ENCODE measurements at regions not wholly inside any gene's neighbourhood (a gene's known extent, or its start where the extent isn't known, plus 50 kb on each side); places are given as distances from the start of the nearest gene placed in this dataset.

DNA sequence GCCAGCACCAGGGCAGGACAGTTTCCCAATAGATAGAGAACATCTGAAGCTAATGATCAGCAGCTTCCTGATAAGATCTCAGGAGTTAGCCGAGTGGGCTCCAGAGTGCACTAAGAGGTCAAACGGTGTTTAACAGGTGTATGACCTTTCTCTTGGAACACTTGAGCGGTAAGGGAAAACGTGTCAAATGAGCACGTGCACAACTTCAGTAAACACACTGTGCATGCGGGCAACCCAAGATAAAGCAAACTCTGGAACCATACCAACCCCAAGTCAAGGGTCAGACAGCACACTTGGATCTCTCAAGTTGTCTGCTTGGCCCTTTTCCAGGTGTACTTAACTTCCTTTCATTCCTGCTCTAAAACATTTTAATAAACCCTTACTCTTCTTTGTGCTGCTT, 1941.5 kb upstream of the PCDH10 start:
- H3K27me3 ChIP-seq (ENCODE audit: control insufficient read depth, insufficient read depth, low read length): no peaks in the 10 kb centered on the region
- no peaks in the 10 kb centered on the region for H3K36me3 ChIP-seq (ENCODE audit: control insufficient read depth, insufficient read depth, low read length)
- H3K4me3 ChIP-seq (ENCODE audit: low read depth, low read length): no peak overlapping the region
- no peaks in the 10 kb centered on the region for H3K9me3 ChIP-seq (ENCODE audit: control insufficient read depth, insufficient read depth, low read length)
- no peaks in the 10 kb centered on the region for H3K4me1 ChIP-seq (ENCODE audit: control insufficient read depth, insufficient read depth, low read length)
- 90% methylated on average over 6 of the region's 6 CpGs for WGBS (ENCODE audit: insufficient coverage)
- no peak overlapping the region for H3K27ac ChIP-seq (ENCODE audit: low read depth, low read length)
- DNase-seq (ENCODE audit: low read depth in 4 of 6, low spot score in 6 of 6): no peak

- Histone ChIP-seq H3K27me3 (ENCODE audit: control insufficient read depth, insufficient read depth, low read length) (no peaks in the 10 kb centered on the region), H3K36me3 (ENCODE audit: control insufficient read depth, insufficient read depth, low read length) (no peaks in the 10 kb centered on the region), H3K4me3 (ENCODE audit: low read depth, low read length) (no peak overlapping the region), H3K27ac (ENCODE audit: low read depth, low read length) (no peak overlapping the region), H3K4me1 (ENCODE audit: control insufficient read depth, insufficient read depth, low read length) (no peaks in the 10 kb centered on the region), H3K9me3 (ENCODE audit: control insufficient read depth, insufficient read depth, low read length) (peaks cover 2% of the 10 kb centered on the region)
- DNase-seq (ENCODE audit: low read depth in 4 of 6, low spot score in 6 of 6): no peak
- WGBS (ENCODE audit: insufficient coverage): no CpG with 5 or more reads among the region's 1 CpG
These were observed 1900.8 kb upstream of the PCDH10 start for GRCh38 chr4:131248314-131248713.

DNA sequence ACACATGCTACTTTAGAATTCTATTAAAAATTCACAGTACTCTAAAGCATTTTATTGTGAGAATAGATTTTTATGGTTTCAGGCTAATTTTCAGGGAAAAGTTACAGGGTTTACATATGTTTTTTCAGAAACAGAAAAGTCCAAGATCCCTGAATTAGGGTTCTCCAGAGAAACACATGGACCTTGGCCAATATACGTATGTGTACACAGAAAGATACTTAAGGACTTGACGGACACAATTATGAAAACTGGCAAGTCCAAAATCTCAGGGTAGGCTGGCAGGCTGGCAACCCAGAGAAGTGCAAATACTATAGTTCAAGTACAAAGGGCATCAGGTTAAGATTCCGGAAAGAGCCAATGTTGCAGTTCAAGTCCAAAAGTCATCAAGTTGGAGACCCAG, 1897.8 kb upstream of the PCDH10 start:
- Histone ChIP-seq H3K9me3 (ENCODE audit: control insufficient read depth, insufficient read depth, low read length) (peaks cover 2% of the 10 kb centered on the region), H3K27me3 (ENCODE audit: control insufficient read depth, insufficient read depth, low read length) (no peaks in the 10 kb centered on the region), H3K27ac (ENCODE audit: low read depth, low read length) (no peak overlapping the region), H3K4me3 (ENCODE audit: low read depth, low read length) (no peak overlapping the region), H3K36me3 (ENCODE audit: control insufficient read depth, insufficient read depth, low read length) (no peaks in the 10 kb centered on the region), H3K4me1 (ENCODE audit: control insufficient read depth, insufficient read depth, low read length) (no peaks in the 10 kb centered on the region)
- WGBS (ENCODE audit: insufficient coverage): 89% methylated on average over 2 of the region's 3 CpGs
- no peak for DNase-seq (ENCODE audit: low read depth in 4 of 6, low spot score in 6 of 6)

DNA sequence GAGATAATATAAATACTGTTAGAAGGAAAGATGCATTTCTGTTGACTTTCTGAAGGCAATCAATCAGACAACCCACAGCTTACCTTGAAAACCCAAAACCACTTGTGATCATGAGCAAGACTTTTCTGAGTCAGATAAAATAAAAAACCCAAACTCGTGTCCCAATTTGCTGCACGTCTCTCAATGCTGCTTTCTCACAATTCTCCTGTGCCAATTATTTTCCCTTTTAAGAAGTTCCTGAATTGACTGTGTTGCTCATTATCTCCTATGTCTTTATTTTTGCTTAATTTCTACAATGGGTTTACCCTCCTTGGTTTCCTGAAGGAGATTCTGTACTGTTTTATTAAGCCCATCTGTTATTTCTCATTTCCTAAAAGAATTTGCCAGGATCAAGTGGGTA, 1891.9 kb upstream of the PCDH10 start:
- Histone ChIP-seq H3K36me3 (ENCODE audit: control insufficient read depth, insufficient read depth, low read length) (no peaks in the 10 kb centered on the region), H3K27ac (ENCODE audit: low read depth, low read length) (no peak overlapping the region), H3K9me3 (ENCODE audit: control insufficient read depth, insufficient read depth, low read length) (no peaks in the 10 kb centered on the region), H3K4me1 (ENCODE audit: control insufficient read depth, insufficient read depth, low read length) (no peaks in the 10 kb centered on the region), H3K27me3 (ENCODE audit: control insufficient read depth, insufficient read depth, low read length) (no peaks in the 10 kb centered on the region), H3K4me3 (ENCODE audit: low read depth, low read length) (no peak overlapping the region)
- DNase-seq (ENCODE audit: low read depth in 4 of 6, low spot score in 6 of 6): no peak
- 100% methylated on average over 2 of the region's 2 CpGs for WGBS (ENCODE audit: insufficient coverage)

- Histone ChIP-seq H3K4me1 (ENCODE audit: control insufficient read depth, insufficient read depth, low read length) (no peaks in the 10 kb centered on the region), H3K9me3 (ENCODE audit: control insufficient read depth, insufficient read depth, low read length) (no peaks in the 10 kb centered on the region), H3K27ac (ENCODE audit: low read depth, low read length) (no peak overlapping the region), H3K4me3 (ENCODE audit: low read depth, low read length) (no peak overlapping the region), H3K36me3 (ENCODE audit: control insufficient read depth, insufficient read depth, low read length) (no peaks in the 10 kb centered on the region), H3K27me3 (ENCODE audit: control insufficient read depth, insufficient read depth, low read length) (no peaks in the 10 kb centered on the region)
- DNase-seq (ENCODE audit: low read depth in 4 of 6, low spot score in 6 of 6): no peak
- WGBS (ENCODE audit: insufficient coverage): 20% methylated on average over 1 of the region's 2 CpGs
These were observed 1890.7 kb upstream of the PCDH10 start for GRCh38 chr4:131258361-131258760.

DNA sequence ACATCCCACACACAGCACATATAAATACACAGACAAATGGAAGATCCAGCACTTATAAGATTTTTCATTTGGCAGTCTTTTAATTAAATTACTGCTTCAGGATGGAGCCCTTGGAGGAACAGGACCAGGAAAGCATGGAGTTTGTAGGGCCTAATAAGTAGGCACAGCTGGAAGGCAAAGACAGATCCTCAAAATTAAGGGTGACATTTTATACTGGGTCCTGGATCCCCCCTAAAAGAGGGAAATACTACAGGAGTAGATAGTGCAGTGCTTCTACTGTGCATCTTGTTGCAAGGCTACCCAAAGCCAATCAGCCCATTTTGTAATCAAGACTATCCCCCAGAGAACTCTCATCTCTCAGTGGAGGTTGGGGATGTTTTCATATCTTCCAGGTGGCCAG, 1860.7 kb upstream of the PCDH10 start:
- H3K27ac ChIP-seq (ENCODE audit: low read depth, low read length): no peak overlapping the region
- no peak overlapping the region for H3K4me3 ChIP-seq (ENCODE audit: low read depth, low read length)
- H3K27me3 ChIP-seq (ENCODE audit: control insufficient read depth, insufficient read depth, low read length): no peaks in the 10 kb centered on the region
- no peaks in the 10 kb centered on the region for H3K36me3 ChIP-seq (ENCODE audit: control insufficient read depth, insufficient read depth, low read length)
- no peak for DNase-seq (ENCODE audit: low read depth in 4 of 6, low spot score in 6 of 6)
- peaks cover 6% of the 10 kb centered on the region for H3K9me3 ChIP-seq (ENCODE audit: control insufficient read depth, insufficient read depth, low read length)
- no peaks in the 10 kb centered on the region for H3K4me1 ChIP-seq (ENCODE audit: control insufficient read depth, insufficient read depth, low read length)

DNA sequence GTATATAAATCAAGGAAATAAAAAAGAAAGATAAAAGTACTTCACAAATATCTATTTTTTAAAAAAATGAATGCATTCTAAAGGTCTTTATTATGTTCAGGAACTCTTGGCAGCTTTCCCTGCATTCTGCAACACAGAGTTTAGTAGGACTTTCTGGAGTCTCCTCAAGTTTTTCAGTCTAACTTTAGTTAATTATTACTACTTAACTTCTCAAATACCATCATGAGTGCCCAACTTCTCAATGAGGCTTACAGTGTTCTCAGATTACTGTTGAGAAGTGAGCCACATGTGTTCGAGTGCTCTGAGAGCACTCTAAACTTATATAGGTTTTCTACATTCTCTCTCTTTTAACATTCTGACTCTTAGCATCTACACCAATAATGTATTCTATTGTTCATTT, 1852.9 kb upstream of the PCDH10 start:
- WGBS (ENCODE audit: insufficient coverage): no CpG with 5 or more reads among the region's 1 CpG
- H3K4me1 ChIP-seq (ENCODE audit: control insufficient read depth, insufficient read depth, low read length): no peaks in the 10 kb centered on the region
- H3K27me3 ChIP-seq (ENCODE audit: control insufficient read depth, insufficient read depth, low read length): no peaks in the 10 kb centered on the region
- H3K36me3 ChIP-seq (ENCODE audit: control insufficient read depth, insufficient read depth, low read length): no peaks in the 10 kb centered on the region
- H3K9me3 ChIP-seq (ENCODE audit: control insufficient read depth, insufficient read depth, low read length): no peaks in the 10 kb centered on the region
- H3K27ac ChIP-seq (ENCODE audit: low read depth, low read length): no peak overlapping the region
- no peak overlapping the region for H3K4me3 ChIP-seq (ENCODE audit: low read depth, low read length)
- DNase-seq (ENCODE audit: low read depth in 4 of 6, low spot score in 6 of 6): no peak

DNA sequence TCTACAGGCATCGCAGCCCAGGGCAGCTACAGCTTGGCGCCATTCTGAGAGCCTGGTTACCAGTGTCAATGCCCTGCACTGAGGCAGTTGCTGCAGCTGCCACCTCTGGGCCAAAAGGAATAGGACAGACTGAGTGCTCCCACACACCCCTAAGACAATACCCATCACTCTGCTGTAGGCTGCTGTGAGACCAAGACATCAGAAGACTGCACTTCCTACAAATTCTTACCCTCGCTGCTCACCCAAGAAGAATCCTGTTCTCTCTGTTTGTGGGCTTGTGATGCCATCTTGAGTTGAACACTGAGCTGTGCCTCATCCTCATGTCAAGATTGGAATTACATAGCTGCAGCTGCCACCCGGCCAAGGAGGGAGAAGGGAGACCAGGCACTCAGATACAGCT, 1847.0 kb upstream of the PCDH10 start:
- WGBS (ENCODE audit: insufficient coverage): 92% methylated on average over 4 of the region's 4 CpGs
- peak in 2 of 6 donors; percentile 1 to 8 for DNase-seq (ENCODE audit: low read depth in 4 of 6, low spot score in 6 of 6)

GRCh38 chr4:131304686-131305085, 1844.4 kb upstream of the PCDH10 start:
- WGBS (ENCODE audit: insufficient coverage): no CpG with 5 or more reads among the region's 2 CpGs

More for the DNA sequence above, 1847.0 kb upstream of the PCDH10 start:
- Histone ChIP-seq H3K4me3 (ENCODE audit: low read depth, low read length) (no peak overlapping the region), H3K27ac (ENCODE audit: low read depth, low read length) (no peak overlapping the region), H3K4me1 (ENCODE audit: control insufficient read depth, insufficient read depth, low read length) (no peaks in the 10 kb centered on the region), H3K9me3 (ENCODE audit: control insufficient read depth, insufficient read depth, low read length) (no peaks in the 10 kb centered on the region), H3K27me3 (ENCODE audit: control insufficient read depth, insufficient read depth, low read length) (no peaks in the 10 kb centered on the region), H3K36me3 (ENCODE audit: control insufficient read depth, insufficient read depth, low read length) (no peaks in the 10 kb centered on the region)

DNA sequence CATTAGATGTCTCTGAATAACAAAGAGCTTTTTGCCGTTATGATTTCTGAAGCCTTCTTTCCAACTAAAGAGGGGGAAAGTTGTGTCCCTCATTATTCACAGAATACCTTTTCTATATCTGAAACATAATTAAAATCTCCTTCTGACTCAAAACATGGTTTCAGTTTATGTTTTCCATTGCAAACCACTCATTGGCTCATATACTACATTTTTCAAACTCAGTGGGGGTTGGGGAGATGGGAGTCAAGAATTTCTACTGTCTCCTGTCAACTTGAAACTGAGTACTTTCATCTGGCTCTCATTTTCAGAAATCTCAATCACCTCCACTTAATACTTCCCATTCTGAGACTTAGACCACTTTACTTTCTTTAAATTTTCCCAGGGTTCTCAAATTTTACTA, 1839.5 kb upstream of the PCDH10 start:
- no peak overlapping the region for H3K4me3 ChIP-seq (ENCODE audit: low read depth, low read length)
- DNase-seq (ENCODE audit: low read depth in 4 of 6, low spot score in 6 of 6): no peak
- H3K36me3 ChIP-seq (ENCODE audit: control insufficient read depth, insufficient read depth, low read length): no peaks in the 10 kb centered on the region
- no peaks in the 10 kb centered on the region for H3K4me1 ChIP-seq (ENCODE audit: control insufficient read depth, insufficient read depth, low read length)
- no peaks in the 10 kb centered on the region for H3K27me3 ChIP-seq (ENCODE audit: control insufficient read depth, insufficient read depth, low read length)
- no peaks in the 10 kb centered on the region for H3K9me3 ChIP-seq (ENCODE audit: control insufficient read depth, insufficient read depth, low read length)
- no peak overlapping the region for H3K27ac ChIP-seq (ENCODE audit: low read depth, low read length)
- no CpG with 5 or more reads among the region's 1 CpG for WGBS (ENCODE audit: insufficient coverage)

More at GRCh38 chr4:131304686-131305085, 1844.4 kb upstream of the PCDH10 start:
- Histone ChIP-seq H3K27me3 (ENCODE audit: control insufficient read depth, insufficient read depth, low read length) (no peaks in the 10 kb centered on the region), H3K36me3 (ENCODE audit: control insufficient read depth, insufficient read depth, low read length) (no peaks in the 10 kb centered on the region), H3K27ac (ENCODE audit: low read depth, low read length) (no peak overlapping the region), H3K9me3 (ENCODE audit: control insufficient read depth, insufficient read depth, low read length) (no peaks in the 10 kb centered on the region), H3K4me3 (ENCODE audit: low read depth, low read length) (no peak overlapping the region), H3K4me1 (ENCODE audit: control insufficient read depth, insufficient read depth, low read length) (no peaks in the 10 kb centered on the region)
- DNase-seq (ENCODE audit: low read depth in 4 of 6, low spot score in 6 of 6): no peak

All from spinal cord (tissue), 9 donors.